ENCODE measurements at regions not wholly inside any gene's neighbourhood (a gene's known extent, or its start where the extent isn't known, plus 50 kb on each side); places are given as distances from the start of the nearest gene placed in this dataset.

DNA sequence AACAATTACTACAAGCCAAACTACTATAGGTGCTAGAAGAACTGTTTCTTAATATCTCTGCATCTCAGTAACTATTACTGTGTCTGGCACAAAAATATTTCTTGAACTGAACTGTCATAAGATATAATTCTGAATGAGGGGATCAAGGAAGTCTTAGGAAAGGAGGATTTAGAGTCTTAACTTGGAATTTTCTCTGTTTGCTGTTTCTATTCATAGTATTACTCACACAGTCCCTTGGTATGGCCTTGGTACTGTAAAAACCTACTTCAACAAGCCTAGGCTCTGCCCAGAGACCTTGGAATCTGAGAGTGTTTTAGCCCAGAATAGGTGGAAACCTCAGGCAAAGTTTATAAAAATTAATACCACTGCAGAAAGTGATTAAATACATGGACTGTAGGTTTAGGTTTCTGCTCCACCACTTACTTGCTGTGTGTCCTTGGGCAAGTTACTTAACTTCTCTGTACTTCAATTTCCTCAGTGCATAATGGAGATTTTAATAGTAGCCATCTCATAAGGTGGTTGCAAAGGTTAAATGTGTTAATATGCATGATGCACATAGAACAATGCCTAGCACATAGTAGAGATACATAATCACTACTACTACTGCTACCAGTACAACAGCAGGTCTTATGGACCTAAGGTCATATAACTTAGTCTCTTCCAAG is 87.4 kb upstream of the NFIA start:
- H3K9me3 Mint-ChIP-seq = peaks cover 0 to 2% (median 0%) of the 10 kb centered on the region in 11 donors
- CTCF ChIA-PET = no interaction called here
- peaks cover 0 to 10% (median 0%) of the 10 kb centered on the region in 5 donors for H3K27me3 Mint-ChIP-seq
- ATAC-seq = no peak
- Histone ChIP-seq H3K36me3 (ENCODE audit: control insufficient read depth in 2 of 3, insufficient read depth in 3 of 3, low read length in 3 of 3) (no peaks in the 10 kb centered on the region), H3K4me1 (ENCODE audit: control insufficient read depth in 2 of 2, insufficient read depth in 2 of 2, low read length in 2 of 2) (no peaks in the 10 kb centered on the region), H3K9me3 (ENCODE audit: control insufficient read depth in 2 of 3, low read length in 3 of 3) (no peaks in the 10 kb centered on the region), H3K27ac (ENCODE audit: low read depth, low read length) (no peak overlapping the region), H3K27me3 (ENCODE audit: control insufficient read depth in 2 of 2, insufficient read depth in 2 of 2, low read length in 2 of 2) (no peaks in the 10 kb centered on the region), H3K4me3 (ENCODE audit: low read length) (no peak overlapping the region)
- H3K27ac Mint-ChIP-seq = no peak overlapping the region
- POLR2A ChIA-PET = no interaction called here
- DNase-seq = no peak
- no peak overlapping the region for H3K4me3 Mint-ChIP-seq
- intact Hi-C loops (cut with micrococcal nuclease) = no loop called here
- no peaks in the 10 kb centered on the region for H3K36me3 Mint-ChIP-seq
- no peaks in the 10 kb centered on the region for H3K4me1 Mint-ChIP-seq

DNA sequence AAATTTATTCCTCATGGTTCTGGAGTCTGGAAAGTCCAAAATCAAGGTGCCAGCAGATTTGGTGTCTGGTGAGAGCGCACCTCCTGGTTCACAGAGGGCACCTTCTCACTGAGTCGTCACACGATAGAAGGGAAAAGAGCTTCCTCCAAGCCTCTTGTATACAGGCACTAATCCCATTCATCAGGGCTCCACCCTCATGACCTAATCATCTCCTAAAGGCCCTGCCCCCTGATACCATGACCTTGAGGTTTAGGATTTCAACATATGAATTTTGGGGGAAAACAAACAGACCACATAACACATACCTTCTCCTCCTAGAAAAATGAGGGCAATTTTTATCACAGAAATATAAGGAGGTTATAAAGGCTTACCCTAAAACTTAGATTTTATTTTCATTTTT is 88.0 kb upstream of the NFIA start:
- H3K4me3 Mint-ChIP-seq = no peak overlapping the region
- CTCF ChIA-PET = no interaction called here
- peaks cover 0 to 10% (median 0%) of the 10 kb centered on the region in 5 donors for H3K27me3 Mint-ChIP-seq
- no peaks in the 10 kb centered on the region for H3K4me1 ChIP-seq (ENCODE audit: control insufficient read depth in 2 of 2, insufficient read depth in 2 of 2, low read length in 2 of 2)
- DNase-seq (no peak), ATAC-seq (no peak)
- H3K9me3 Mint-ChIP-seq = peaks cover 0 to 2% (median 0%) of the 10 kb centered on the region in 11 donors
- no peaks in the 10 kb centered on the region for H3K9me3 ChIP-seq (ENCODE audit: control insufficient read depth in 2 of 3, low read length in 3 of 3)
- H3K4me1 Mint-ChIP-seq = no peaks in the 10 kb centered on the region
- H3K36me3 Mint-ChIP-seq = no peaks in the 10 kb centered on the region
- POLR2A ChIA-PET = no interaction called here
- H3K27me3 ChIP-seq (ENCODE audit: control insufficient read depth in 2 of 2, insufficient read depth in 2 of 2, low read length in 2 of 2) = no peaks in the 10 kb centered on the region
- H3K27ac Mint-ChIP-seq = no peak overlapping the region
- intact Hi-C loops (cut with micrococcal nuclease) = no loop called here
- H3K36me3 ChIP-seq (ENCODE audit: control insufficient read depth in 2 of 3, insufficient read depth in 3 of 3, low read length in 3 of 3) = no peaks in the 10 kb centered on the region
- H3K4me3 ChIP-seq (ENCODE audit: low read length) = no peak overlapping the region
- no peak overlapping the region for H3K27ac ChIP-seq (ENCODE audit: low read depth, low read length)

DNA sequence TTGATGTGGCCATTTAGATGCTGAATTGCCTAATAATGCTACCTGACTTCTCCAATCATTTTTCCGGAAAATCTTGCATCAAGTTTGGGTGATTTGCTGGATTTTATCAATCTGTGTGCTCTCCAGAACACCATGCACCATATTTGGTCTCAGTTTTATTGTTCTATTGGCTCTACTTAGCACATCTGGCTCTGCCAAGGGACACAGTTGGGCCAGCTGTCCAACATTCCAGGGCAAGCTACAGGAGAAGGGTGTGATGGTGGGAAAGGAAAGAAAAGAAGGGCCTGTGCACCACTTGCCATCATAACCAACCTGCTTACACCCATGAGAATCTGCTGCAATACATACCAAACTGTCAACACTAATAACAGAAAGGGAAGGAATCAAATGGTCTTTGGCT is 90.2 kb upstream of the NFIA start:
- Mint-ChIP-seq H3K4me3 (no peak overlapping the region), H3K9me3 (peaks cover 0 to 2% (median 0%) of the 10 kb centered on the region in 11 donors), H3K36me3 (no peaks in the 10 kb centered on the region), H3K4me1 (no peaks in the 10 kb centered on the region), H3K27me3 (peaks cover 0 to 10% (median 0%) of the 10 kb centered on the region in 5 donors), H3K27ac (no peak overlapping the region)
- intact Hi-C loops (cut with micrococcal nuclease) = no loop called here
- CTCF ChIA-PET = no interaction called here
- no peak for DNase-seq
- no peaks in the 10 kb centered on the region for H3K4me1 ChIP-seq (ENCODE audit: control insufficient read depth in 2 of 2, insufficient read depth in 2 of 2, low read length in 2 of 2)
- ATAC-seq = no peak
- no peaks in the 10 kb centered on the region for H3K27me3 ChIP-seq (ENCODE audit: control insufficient read depth in 2 of 2, insufficient read depth in 2 of 2, low read length in 2 of 2)
- no peaks in the 10 kb centered on the region for H3K9me3 ChIP-seq (ENCODE audit: control insufficient read depth in 2 of 3, low read length in 3 of 3)
- no peak overlapping the region for H3K4me3 ChIP-seq (ENCODE audit: low read length)
- H3K36me3 ChIP-seq (ENCODE audit: control insufficient read depth in 2 of 3, insufficient read depth in 3 of 3, low read length in 3 of 3) = no peaks in the 10 kb centered on the region
- POLR2A ChIA-PET = interaction anchor here (1.1 kb wide), 1 partner anchor 11 kb away, joined by 3 read pairs; no protein-coding TSS in a partner anchor
- H3K27ac ChIP-seq (ENCODE audit: low read depth, low read length) = no peak overlapping the region

GRCh38 chr1:60990714-60991090 is 91.7 kb upstream of the NFIA start:
- Mint-ChIP-seq H3K4me1 (no peaks in the 10 kb centered on the region), H3K4me3 (no peak overlapping the region), H3K27me3 (peaks cover 0 to 10% (median 0%) of the 10 kb centered on the region in 5 donors), H3K27ac (no peak overlapping the region), H3K36me3 (no peaks in the 10 kb centered on the region), H3K9me3 (peaks cover 0 to 2% (median 0%) of the 10 kb centered on the region in 11 donors)
- POLR2A ChIA-PET = no interaction called here
- Histone ChIP-seq H3K36me3 (ENCODE audit: control insufficient read depth in 2 of 3, insufficient read depth in 3 of 3, low read length in 3 of 3) (no peaks in the 10 kb centered on the region), H3K9me3 (ENCODE audit: control insufficient read depth in 2 of 3, low read length in 3 of 3) (no peaks in the 10 kb centered on the region), H3K4me3 (ENCODE audit: low read length) (no peak overlapping the region), H3K27me3 (ENCODE audit: control insufficient read depth in 2 of 2, insufficient read depth in 2 of 2, low read length in 2 of 2) (no peaks in the 10 kb centered on the region), H3K27ac (ENCODE audit: low read depth, low read length) (no peak overlapping the region), H3K4me1 (ENCODE audit: control insufficient read depth in 2 of 2, insufficient read depth in 2 of 2, low read length in 2 of 2) (no peaks in the 10 kb centered on the region)
- intact Hi-C loops (cut with micrococcal nuclease) = no loop called here
- CTCF ChIA-PET = no interaction called here
- ATAC-seq (no peak), DNase-seq (no peak)

GRCh38 chr1:60989749-60990713 is 92.3 kb upstream of the NFIA start:
- Mint-ChIP-seq H3K27me3 (peaks cover 0 to 10% (median 0%) of the 10 kb centered on the region in 5 donors), H3K4me1 (no peaks in the 10 kb centered on the region), H3K4me3 (no peak overlapping the region), H3K36me3 (no peaks in the 10 kb centered on the region), H3K27ac (no peak overlapping the region), H3K9me3 (peaks cover 0 to 2% (median 0%) of the 10 kb centered on the region in 11 donors)
- no peak for ATAC-seq
- Histone ChIP-seq H3K36me3 (ENCODE audit: control insufficient read depth in 2 of 3, insufficient read depth in 3 of 3, low read length in 3 of 3) (no peaks in the 10 kb centered on the region), H3K27me3 (ENCODE audit: control insufficient read depth in 2 of 2, insufficient read depth in 2 of 2, low read length in 2 of 2) (no peaks in the 10 kb centered on the region), H3K4me3 (ENCODE audit: low read length) (no peak overlapping the region), H3K27ac (ENCODE audit: low read depth, low read length) (no peak overlapping the region), H3K4me1 (ENCODE audit: control insufficient read depth in 2 of 2, insufficient read depth in 2 of 2, low read length in 2 of 2) (no peaks in the 10 kb centered on the region), H3K9me3 (ENCODE audit: control insufficient read depth in 2 of 3, low read length in 3 of 3) (no peaks in the 10 kb centered on the region)
- POLR2A ChIA-PET = no interaction called here
- intact Hi-C loops (cut with micrococcal nuclease) = loop anchor here in 1 of 2 donors (10.0 kb wide), 1 partner anchor 655 kb away; no protein-coding TSS in a partner anchor
- DNase-seq = no peak
- CTCF ChIA-PET = interaction anchor here (0.6 kb wide), 1 partner anchor 383 kb away, joined by 3 read pairs; no protein-coding TSS in a partner anchor

DNA sequence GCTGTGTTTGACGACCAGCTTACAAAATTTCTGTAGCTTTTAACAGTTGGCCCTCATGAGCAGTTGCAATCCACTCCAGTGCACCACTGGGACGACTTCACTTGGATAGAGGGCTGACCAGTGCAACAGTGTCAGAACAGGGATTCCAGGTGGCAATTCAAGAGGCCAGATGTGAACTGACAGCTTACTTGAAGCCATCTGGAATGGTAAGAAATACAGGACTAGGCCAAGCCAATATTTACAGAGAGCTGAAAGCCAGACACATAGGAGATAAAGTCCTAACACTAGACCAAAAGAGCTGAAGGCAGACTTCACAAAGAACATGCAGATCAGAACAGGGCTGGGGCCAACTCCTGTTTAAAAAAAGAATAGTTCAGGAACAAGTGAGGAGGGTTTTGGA is 93.5 kb upstream of the NFIA start:
- POLR2A ChIA-PET = no interaction called here
- H3K27me3 ChIP-seq (ENCODE audit: control insufficient read depth in 2 of 2, insufficient read depth in 2 of 2, low read length in 2 of 2) = no peaks in the 10 kb centered on the region
- no peak overlapping the region for H3K27ac Mint-ChIP-seq
- peaks cover 0 to 9% (median 0%) of the 10 kb centered on the region in 5 donors for H3K27me3 Mint-ChIP-seq
- no peaks in the 10 kb centered on the region for H3K36me3 ChIP-seq (ENCODE audit: control insufficient read depth in 2 of 3, insufficient read depth in 3 of 3, low read length in 3 of 3)
- H3K4me1 Mint-ChIP-seq = no peaks in the 10 kb centered on the region
- H3K36me3 Mint-ChIP-seq = no peaks in the 10 kb centered on the region
- H3K4me1 ChIP-seq (ENCODE audit: control insufficient read depth in 2 of 2, insufficient read depth in 2 of 2, low read length in 2 of 2) = no peaks in the 10 kb centered on the region
- H3K9me3 Mint-ChIP-seq = peaks cover 0 to 2% (median 0%) of the 10 kb centered on the region in 11 donors
- H3K9me3 ChIP-seq (ENCODE audit: control insufficient read depth in 2 of 3, low read length in 3 of 3) = no peaks in the 10 kb centered on the region
- intact Hi-C loops (cut with micrococcal nuclease) = loop anchor here in 1 of 2 donors (10.0 kb wide), 1 partner anchor 656 kb away; no protein-coding TSS in a partner anchor
- no peak overlapping the region for H3K27ac ChIP-seq (ENCODE audit: low read depth, low read length)
- DNase-seq = no peak
- ATAC-seq = no peak
- no peak overlapping the region for H3K4me3 ChIP-seq (ENCODE audit: low read length)
- CTCF ChIA-PET = no interaction called here
- H3K4me3 Mint-ChIP-seq = no peak overlapping the region
